Epithelial cell of esophagus (primary cell): ENCODE measurements at regions not wholly inside any gene's neighbourhood (a gene's known extent, or its start where the extent isn't known, plus 50 kb on each side); places are given as distances from the start of the nearest gene placed in this dataset.

Experiments used
- DNase-seq: peaks from one replicate; pipeline ENCODE4 v3.0.0; 2010; ENCODE audit warnings: low read depth
- H3K4me3 ChIP-seq: 2 replicates; pipeline ENCODE4 v1.5.1; 2011; ENCODE audit warnings: mild to moderate bottlenecking, low read length, control low read depth
- CTCF ChIP-seq: IDR thresholded peaks from 2 replicates; pipeline ENCODE4 v1.5.1; 2011; ENCODE audit warnings: low read depth, mild to moderate bottlenecking, low read length, control low read depth, inconsistent platforms; ENCODE audit not compliant: insufficient read depth; ENCODE audit errors: missing control alignments

DNA sequence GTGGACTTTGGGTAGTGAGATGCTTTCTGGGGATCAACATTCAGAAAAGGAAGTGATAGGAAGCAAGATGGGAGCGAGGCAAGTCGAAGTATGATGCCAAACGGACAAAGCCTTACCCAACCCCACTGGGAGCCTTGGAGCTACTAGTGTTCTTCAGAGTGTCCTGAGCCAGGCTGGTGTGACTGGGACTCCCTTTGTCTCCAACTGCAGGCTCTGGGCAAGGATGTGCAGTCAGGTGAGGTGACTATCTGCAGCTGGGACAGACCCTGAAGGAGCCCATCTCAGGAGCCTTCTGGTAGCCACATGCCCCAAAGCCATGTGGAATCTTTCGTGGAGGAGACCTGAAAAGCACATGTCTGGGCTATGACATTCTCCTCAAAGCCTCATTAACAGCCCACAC lies 360.6 kb downstream of the MTRR start:
- no peak for DNase-seq
- TF ChIP-seq CTCF = no peak
- no peak overlapping the region for H3K4me3 ChIP-seq

GRCh38 chr5:8230868-8231267 lies 361.9 kb downstream of the MTRR start:
- no peak for DNase-seq
- no peak for TF ChIP-seq CTCF
- no peak overlapping the region for H3K4me3 ChIP-seq

DNA sequence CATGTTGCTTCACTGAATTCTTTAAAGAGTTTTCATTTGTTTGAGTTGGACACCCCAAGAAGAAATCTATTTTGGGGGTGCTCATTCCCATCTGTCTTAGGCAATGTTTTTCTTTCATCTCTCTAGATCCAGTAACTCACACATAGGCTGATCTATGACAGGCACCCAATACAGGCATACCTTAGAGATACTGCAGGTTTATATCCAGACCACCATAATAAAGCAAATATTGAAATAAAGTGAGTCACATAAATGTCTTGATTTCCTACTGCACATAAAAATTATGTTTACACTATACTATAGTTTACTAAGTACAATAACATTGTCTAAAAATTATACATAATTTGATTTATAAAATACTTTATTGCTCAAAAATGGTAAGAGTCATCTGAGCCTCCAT lies 364.5 kb downstream of the MTRR start:
- DNase-seq = no peak
- TF ChIP-seq CTCF = no peak
- no peak overlapping the region for H3K4me3 ChIP-seq

- DNase-seq = no peak
- no peak for TF ChIP-seq CTCF
- H3K4me3 ChIP-seq = no peak overlapping the region
Observed at GRCh38 chr5:8234179-8234770, 365.3 kb downstream of the MTRR start.

DNA sequence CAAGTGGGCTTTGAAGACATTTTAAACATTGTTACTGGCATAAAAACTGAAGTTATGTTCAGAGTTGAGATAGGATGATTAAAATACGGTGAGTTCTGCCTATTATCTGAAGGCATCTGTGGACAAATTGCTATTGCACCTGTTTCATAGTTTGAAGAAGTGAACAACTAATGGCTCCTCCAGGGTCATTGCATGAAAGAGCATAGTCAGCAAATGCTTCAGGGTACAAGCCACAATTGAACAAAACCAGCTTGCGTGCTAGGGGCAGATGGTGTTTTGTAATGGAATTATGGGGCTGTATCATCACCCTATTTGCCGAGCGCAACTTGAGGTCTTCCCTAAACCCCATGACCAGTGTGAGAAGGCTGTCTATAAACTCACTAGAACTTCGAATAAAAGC lies 369.1 kb downstream of the MTRR start:
- no peak overlapping the region for H3K4me3 ChIP-seq
- DNase-seq = no peak
- no peak for TF ChIP-seq CTCF

DNA sequence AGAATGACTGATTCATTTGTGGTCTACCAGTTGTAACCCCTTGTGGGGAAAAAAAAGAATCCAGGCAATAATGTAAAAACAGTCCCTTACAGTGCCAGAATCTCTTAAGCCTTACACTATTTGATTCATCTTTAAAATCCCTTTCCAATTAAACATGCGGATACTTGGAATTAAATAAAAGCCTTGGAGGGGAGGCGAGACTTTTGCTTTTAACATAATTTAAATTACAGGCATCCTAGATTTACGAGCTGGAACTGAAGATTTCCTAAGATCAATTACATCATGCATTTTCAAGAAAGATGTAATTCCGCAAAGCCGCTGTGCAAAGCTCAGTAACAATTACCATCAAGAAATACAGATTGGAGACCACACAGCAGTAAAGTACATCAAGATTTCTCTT lies 370.2 kb downstream of the MTRR start:
- no peak for DNase-seq
- no peak for TF ChIP-seq CTCF
- H3K4me3 ChIP-seq = no peak overlapping the region

DNA sequence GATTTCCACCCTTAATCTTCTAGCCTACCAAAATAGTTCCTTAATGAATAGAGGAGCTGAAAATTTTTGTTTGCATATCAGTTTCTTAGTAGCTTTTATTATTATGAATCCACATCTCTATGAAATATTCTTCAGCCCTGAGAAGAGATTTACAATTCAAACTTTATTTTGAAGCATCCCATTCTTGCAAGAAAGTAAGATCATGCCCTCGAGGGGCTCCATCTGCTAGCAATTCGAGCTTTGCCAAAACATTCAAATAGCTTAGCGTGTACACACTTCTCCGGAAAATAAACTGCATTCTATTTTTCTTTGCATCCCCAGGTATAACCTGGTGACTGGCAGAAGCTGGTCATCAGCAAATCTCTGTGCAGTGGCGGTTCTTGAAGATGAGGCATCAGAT lies 370.7 kb downstream of the MTRR start:
- DNase-seq = no peak
- no peak overlapping the region for H3K4me3 ChIP-seq
- no peak for TF ChIP-seq CTCF
